A673 (cell line): ENCODE measurements at regions not wholly inside any gene's neighbourhood (a gene's known extent, or its start where the extent isn't known, plus 50 kb on each side); places are given as distances from the start of the nearest gene placed in this dataset.
"Not testable (repeated sequence)": the region's sequence is repeated elsewhere in the genome, so short reads cannot be mapped to it uniquely, and the experiment has no call there.

Source experiments
- BruUV-seq: library from RNA; stranded (reverse); fragments of 400-500 nt; replicated peaks from 2 replicates; lab custom pipeline; 2021; lab: Mats Ljungman, UMichigan
- CTCF ChIA-PET: fragments of 300-600 bp; sonication (Branson Sonifier 250); formaldehyde crosslinking; loops from one replicate; lab custom pipeline; 2022; ENCODE audit warnings: antibody characterized with exemption; lab: Charles Lee
- POLR2A ChIA-PET: fragments of 300-600 bp; sonication (Branson Sonifier 250); formaldehyde crosslinking; loops from one replicate; lab custom pipeline; 2022; ENCODE audit warnings: antibody characterized with exemption; ENCODE audit not compliant: low non-redundant PET; lab: Charles Lee
- DNase-seq: peaks from one replicate; pipeline ENCODE4 v3.0.0-alpha.2; 2015; ENCODE audit warnings: low spot score
- H3K27ac ChIP-seq: fragments of 200-600 bp; sonication (generic); 2 replicates; pipeline ENCODE4 v1.5.1; 2016; ENCODE audit warnings: mixed run types, low read depth, mild to moderate bottlenecking, mixed read lengths, antibody characterized with exemption, low read length; ENCODE audit not compliant: poor library complexity, severe bottlenecking
- H3K27me3 ChIP-seq: fragments of 200-600 bp; sonication (generic); replicated peaks from 2 replicates; pipeline ENCODE4 v1.6.1; 2017; ENCODE audit warnings: mixed run types, low read depth, mild to moderate bottlenecking, mixed read lengths, antibody characterized with exemption, low read length; ENCODE audit not compliant: insufficient read depth, poor library complexity
- H3K36me3 ChIP-seq: fragments of 200-600 bp; sonication (generic); 2 replicates; pipeline ENCODE4 v1.6.1; 2016; ENCODE audit warnings: mixed run types, mild to moderate bottlenecking, mixed read lengths, antibody characterized with exemption, low read length; ENCODE audit not compliant: insufficient read depth, poor library complexity, severe bottlenecking
- H3K4me1 ChIP-seq: fragments of 200-600 bp; sonication (generic); 2 replicates; pipeline ENCODE4 v1.6.1; 2017; ENCODE audit warnings: mixed run types, mild to moderate bottlenecking, mixed read lengths, antibody characterized with exemption, low read length; ENCODE audit not compliant: insufficient read depth, poor library complexity, severe bottlenecking
- H3K4me3 ChIP-seq: fragments of 200-600 bp; sonication (generic); 2 replicates; pipeline ENCODE4 v1.5.1; 2016; ENCODE audit warnings: low read depth, mixed run types, mild to moderate bottlenecking, mixed read lengths, low read length; ENCODE audit not compliant: poor library complexity, severe bottlenecking
- H3K9me3 ChIP-seq: fragments of 200-600 bp; sonication (generic); 2 replicates; pipeline ENCODE4 v1.6.1; 2016; ENCODE audit warnings: mixed run types, low read depth, mild to moderate bottlenecking, mixed read lengths, antibody characterized with exemption, low read length; ENCODE audit not compliant: poor library complexity, severe bottlenecking
- CTCF ChIP-seq: fragments of 300-800, 200-600 bp; sonication (generic); conservative IDR thresholded peaks from 2 replicates; pipeline ENCODE4 v1.5.1; 2017; ENCODE audit warnings: low read depth, mild to moderate bottlenecking, antibody characterized with exemption, low read length, moderate library complexity, mixed read lengths
- EZH2 ChIP-seq: fragments of 200-600 bp; sonication (generic); IDR thresholded peaks from 2 replicates; pipeline ENCODE4 v1.6.1; 2017; ENCODE audit warnings: borderline replicate concordance, low read depth, mild to moderate bottlenecking, mixed read lengths, antibody characterized with exemption, low read length; ENCODE audit not compliant: poor library complexity, severe bottlenecking
- intact Hi-C: fragments of 100-400 bp; cut with micrococcal nuclease; formaldehyde crosslinking; loops from one replicate; pipeline ENCODE4 v1.10.0; 2022; ENCODE audit not compliant: unreplicated experiment

GRCh38 chr12:89195470-89195869 lies 156.8 kb downstream of the DUSP6 start:
- H3K27ac ChIP-seq, result no peak overlapping the region
- DNase-seq, result no peak
- no peaks in the 10 kb centered on the region for H3K4me1 ChIP-seq
- no peaks in the 10 kb centered on the region for H3K36me3 ChIP-seq
- ChIA-PET POLR2A (no interaction called here), CTCF (no interaction called here)
- H3K4me3 ChIP-seq, result no peak overlapping the region
- H3K9me3 ChIP-seq, result peaks cover 2% of the 10 kb centered on the region
- BruUV-seq, result no TSS peak
- no peaks in the 10 kb centered on the region for H3K27me3 ChIP-seq
- TF ChIP-seq EZH2 (no peak), CTCF (no peak)
- intact Hi-C loops, result no loop called here

GRCh38 chr12:89194683-89195082 lies 157.6 kb downstream of the DUSP6 start:
- TF ChIP-seq EZH2, result no peak
- TF ChIP-seq CTCF, result no peak
- BruUV-seq, result no TSS peak
- Histone ChIP-seq H3K4me1 (no peaks in the 10 kb centered on the region), H3K4me3 (no peak overlapping the region), H3K27ac (no peak overlapping the region), H3K9me3 (peaks cover 10% of the 10 kb centered on the region), H3K27me3 (no peaks in the 10 kb centered on the region), H3K36me3 (no peaks in the 10 kb centered on the region)
- intact Hi-C loops, result no loop called here
- POLR2A ChIA-PET, result no interaction called here
- CTCF ChIA-PET, result no interaction called here
- no peak for DNase-seq

GRCh38 chr12:89192429-89192828 lies 159.9 kb downstream of the DUSP6 start:
- POLR2A ChIA-PET, result no interaction called here
- CTCF ChIA-PET, result no interaction called here
- Histone ChIP-seq H3K27me3 (no peaks in the 10 kb centered on the region), H3K9me3 (peaks cover 18% of the 10 kb centered on the region), H3K27ac (no peak overlapping the region), H3K4me1 (no peaks in the 10 kb centered on the region), H3K4me3 (no peak overlapping the region), H3K36me3 (no peaks in the 10 kb centered on the region)
- DNase-seq, result no peak
- intact Hi-C loops, result no loop called here
- no TSS peak for BruUV-seq
- no peak for TF ChIP-seq EZH2
- TF ChIP-seq CTCF, result no peak

- POLR2A ChIA-PET, H3K36me3 ChIP-seq, H3K4me3 ChIP-seq, DNase-seq, H3K27ac ChIP-seq, CTCF ChIA-PET, H3K27me3 ChIP-seq, intact Hi-C loops, H3K4me1 ChIP-seq, BruUV-seq: not testable (repeated sequence)
- peaks cover 18% of the 10 kb centered on the region for H3K9me3 ChIP-seq
These were observed 160.7 kb downstream of the DUSP6 start for GRCh38 chr12:89191597-89191996.
